SU-DHL-6 (cell line): ENCODE measurements at regions not wholly inside any gene's neighbourhood (a gene's known extent, or its start where the extent isn't known, plus 50 kb on each side); places are given as distances from the start of the nearest gene placed in this dataset.

Source experiments
- CTCF ChIP-seq: fragments of 200-600 bp; sonication (generic); IDR thresholded peaks from one replicate; pipeline ENCODE4 v1.5.1; 2017; ENCODE audit warnings: antibody characterized with exemption, mild to moderate bottlenecking, low read length, moderate library complexity; ENCODE audit not compliant: insufficient read depth, poor library complexity, severe bottlenecking
- EZH2phosphoT487 ChIP-seq: fragments of 200-600 bp; sonication (generic), shearing (Covaris generic); conservative IDR thresholded peaks from 2 replicates; pipeline ENCODE4 v1.6.1; 2018; ENCODE audit warnings: mild to moderate bottlenecking, antibody characterized with exemption, low read length, moderate library complexity, mixed read lengths

- TF ChIP-seq CTCF (no peak), EZH2phosphoT487 (no peak)
These were observed 129.2 kb downstream of the ETAA1 start for GRCh38 chr2:67526283-67526682.
